ENCODE measurements at regions not wholly inside any gene's neighbourhood (a gene's known extent, or its start where the extent isn't known, plus 50 kb on each side); places are given as distances from the start of the nearest gene placed in this dataset.

DNA sequence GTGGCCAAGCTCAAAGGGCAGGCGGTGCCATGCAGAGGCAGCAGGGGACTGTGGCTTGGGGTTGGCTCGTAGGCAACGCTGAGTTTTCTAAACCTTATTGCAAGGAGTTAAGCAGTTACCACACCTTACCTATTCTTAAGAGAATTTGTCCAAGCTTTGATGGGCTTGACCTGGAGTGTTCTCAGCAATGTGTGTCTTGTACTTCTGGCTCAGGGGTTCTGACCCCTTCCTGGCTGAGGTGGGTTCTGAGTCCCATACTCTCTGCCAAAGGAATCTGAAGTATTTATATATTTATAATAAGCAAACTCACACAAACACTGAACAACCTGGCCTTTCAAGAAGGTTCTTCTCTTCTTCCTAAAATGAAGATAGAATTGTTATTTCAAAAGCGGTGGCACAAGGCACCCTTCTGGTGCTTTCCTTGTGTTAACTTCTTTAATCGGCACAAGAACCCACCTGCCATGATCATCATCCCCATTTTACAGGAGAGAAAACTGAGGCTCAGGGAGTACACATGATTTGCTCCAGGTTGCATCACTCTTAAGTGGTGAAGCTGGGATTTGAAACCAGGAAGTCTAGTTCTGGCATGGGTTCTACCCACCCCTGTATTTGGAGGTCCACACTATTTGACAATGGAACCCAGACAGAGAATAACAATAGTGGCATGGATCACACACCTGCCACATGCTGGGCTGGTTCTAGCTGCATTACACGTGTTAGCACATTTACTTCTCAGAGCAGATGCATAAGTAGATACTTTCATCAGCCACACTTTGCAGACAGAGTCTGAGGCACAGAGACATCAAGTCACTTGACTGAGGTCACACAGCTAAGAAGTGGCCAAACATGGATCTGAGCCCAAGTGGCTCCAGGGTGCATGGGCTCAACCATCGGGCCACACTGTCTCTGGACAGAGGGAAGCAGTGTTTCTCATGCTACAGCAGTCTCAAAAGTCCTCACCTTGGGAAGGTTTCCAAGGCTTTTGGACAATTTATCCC is 224.0 kb downstream of the AACS start:
- DNase-seq: no peak
- in situ Hi-C loops (cut with HindIII; ENCODE audit: low pct_ligation_motif_present, low pct_unique_long_range_greater_than_20kb, low sequenced_read_pairs): no loop called here

GRCh38 chr12:125289970-125290369 is 224.7 kb downstream of the AACS start:
- DNase-seq: no peak

DNA sequence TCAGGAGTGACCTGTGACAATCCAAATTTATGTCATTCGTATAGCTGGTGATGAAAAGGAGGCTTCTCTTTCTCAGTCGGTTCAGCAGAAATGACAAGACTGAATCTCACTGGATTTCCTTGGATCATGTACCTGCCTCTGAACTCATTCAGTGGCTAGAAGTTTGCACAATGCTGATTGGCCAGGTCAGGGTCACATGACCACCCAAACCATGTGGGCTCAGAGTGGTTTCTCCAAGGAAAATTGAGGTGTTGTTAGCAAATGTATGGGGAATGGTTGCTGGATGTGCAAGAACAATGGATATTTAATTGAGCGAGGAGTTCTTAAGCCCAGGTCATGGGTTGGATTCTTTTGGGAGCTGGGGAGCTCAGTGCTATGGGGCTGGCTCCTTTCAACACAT is 227.5 kb downstream of the AACS start:
- in situ Hi-C loops (cut with HindIII; ENCODE audit: low pct_ligation_motif_present, low pct_unique_long_range_greater_than_20kb, low sequenced_read_pairs): no loop called here

More at GRCh38 chr12:125289970-125290369, 224.7 kb downstream of the AACS start:
- in situ Hi-C loops (cut with HindIII; ENCODE audit: low pct_ligation_motif_present, low pct_unique_long_range_greater_than_20kb, low sequenced_read_pairs): no loop called here

GRCh38 chr12:125295550-125295949 is 230.3 kb downstream of the AACS start:
- no peak for DNase-seq
- in situ Hi-C loops (cut with HindIII; ENCODE audit: low pct_ligation_motif_present, low pct_unique_long_range_greater_than_20kb, low sequenced_read_pairs): no loop called here

More for the DNA sequence above, 227.5 kb downstream of the AACS start:
- DNase-seq: no peak

GRCh38 chr12:125296701-125297100 is 231.5 kb downstream of the AACS start:
- no peak for DNase-seq
- in situ Hi-C loops (cut with HindIII; ENCODE audit: low pct_ligation_motif_present, low pct_unique_long_range_greater_than_20kb, low sequenced_read_pairs): no loop called here

DNA sequence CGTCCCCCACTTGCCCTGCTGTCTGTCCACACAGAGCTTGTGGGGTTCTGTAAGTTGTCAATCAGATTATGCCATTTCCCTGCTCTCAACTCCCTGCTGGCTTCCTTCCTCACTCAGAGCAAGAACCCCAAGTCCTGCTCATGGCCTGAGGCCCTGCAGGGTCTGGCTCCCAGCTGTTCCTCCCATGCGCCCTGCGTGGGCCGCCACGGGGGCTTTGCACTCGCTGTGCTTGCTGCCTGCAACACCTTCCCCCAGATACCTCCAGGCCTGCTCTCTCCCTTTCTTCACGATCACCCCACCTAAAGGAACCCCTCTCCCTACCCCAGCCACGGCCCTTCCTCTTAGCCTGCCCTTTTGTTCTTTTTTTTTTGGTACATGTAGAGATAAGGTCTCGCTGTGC is 234.6 kb downstream of the AACS start:
- DNase-seq: no peak
- in situ Hi-C loops (cut with HindIII; ENCODE audit: low pct_ligation_motif_present, low pct_unique_long_range_greater_than_20kb, low sequenced_read_pairs): no loop called here

- DNase-seq: no peak
- in situ Hi-C loops (cut with HindIII; ENCODE audit: low pct_ligation_motif_present, low pct_unique_long_range_greater_than_20kb, low sequenced_read_pairs): no loop called here
Observed at GRCh38 chr12:125300249-125300648, 235.0 kb downstream of the AACS start.

GRCh38 chr12:125303337-125303736 is 238.1 kb downstream of the AACS start:
- in situ Hi-C loops (cut with HindIII; ENCODE audit: low pct_ligation_motif_present, low pct_unique_long_range_greater_than_20kb, low sequenced_read_pairs): no loop called here
- no peak for DNase-seq

DNA sequence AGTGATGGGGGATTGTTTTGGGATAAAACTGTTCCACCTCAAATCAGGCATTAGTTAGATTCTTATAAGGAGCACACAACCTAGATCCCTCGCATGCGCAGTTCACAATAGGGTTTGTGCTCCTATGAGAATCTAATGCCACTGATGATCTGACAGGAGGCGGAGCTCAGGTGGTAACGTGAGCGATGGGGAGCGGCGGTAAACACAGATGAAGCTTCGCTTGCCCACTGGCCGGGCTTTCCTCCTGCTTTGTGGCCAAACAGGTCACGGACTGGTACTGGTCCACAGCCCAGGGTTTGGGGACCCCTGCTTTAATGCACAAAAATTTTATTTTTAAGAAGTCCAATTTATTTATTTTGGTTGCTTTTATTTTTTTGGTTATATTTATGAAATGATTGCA is 238.8 kb downstream of the AACS start:
- no peak for DNase-seq
- in situ Hi-C loops (cut with HindIII; ENCODE audit: low pct_ligation_motif_present, low pct_unique_long_range_greater_than_20kb, low sequenced_read_pairs): no loop called here

DNA sequence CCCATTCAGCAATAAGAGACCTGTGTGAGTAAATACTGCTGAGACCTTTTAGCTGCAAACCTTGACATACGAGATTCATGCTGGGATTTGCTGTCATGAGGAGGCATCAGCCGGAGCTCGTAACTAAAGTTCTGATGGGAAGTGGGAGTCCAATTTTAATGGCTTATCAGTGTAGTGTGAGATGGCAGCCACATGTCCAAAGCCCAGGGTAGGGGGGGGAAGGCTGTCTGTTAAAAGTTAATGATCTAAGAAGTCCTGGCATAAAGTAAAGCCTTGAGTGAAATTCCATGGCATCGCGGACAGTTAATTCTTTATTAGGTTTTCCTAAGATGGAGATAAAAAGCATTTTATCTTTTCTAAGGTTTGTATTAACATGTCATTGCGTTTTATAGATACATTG is 240.0 kb downstream of the AACS start:
- in situ Hi-C loops (cut with HindIII; ENCODE audit: low pct_ligation_motif_present, low pct_unique_long_range_greater_than_20kb, low sequenced_read_pairs): no loop called here
- DNase-seq: no peak

DNA sequence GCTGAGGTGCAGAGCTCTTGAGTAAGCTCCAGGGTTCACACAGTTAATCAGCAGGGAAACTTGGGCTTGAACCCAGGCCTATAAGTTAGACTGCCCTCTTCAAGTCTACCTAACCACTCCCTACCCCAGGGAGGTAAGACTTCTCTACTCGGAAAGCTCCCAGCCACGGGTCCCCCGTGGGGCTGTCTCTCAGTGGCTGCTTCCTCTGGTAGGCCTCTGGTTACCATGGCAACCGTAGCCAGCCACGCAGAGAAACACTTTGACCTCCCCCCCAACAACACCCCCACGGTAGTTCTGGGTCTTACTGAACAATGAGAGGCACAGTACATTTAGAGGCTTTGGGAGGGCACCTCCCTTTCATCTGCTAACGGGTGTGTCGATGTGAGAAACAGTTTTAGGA is 245.2 kb downstream of the AACS start:
- in situ Hi-C loops (cut with HindIII; ENCODE audit: low pct_ligation_motif_present, low pct_unique_long_range_greater_than_20kb, low sequenced_read_pairs): no loop called here
- DNase-seq: no peak

DNA sequence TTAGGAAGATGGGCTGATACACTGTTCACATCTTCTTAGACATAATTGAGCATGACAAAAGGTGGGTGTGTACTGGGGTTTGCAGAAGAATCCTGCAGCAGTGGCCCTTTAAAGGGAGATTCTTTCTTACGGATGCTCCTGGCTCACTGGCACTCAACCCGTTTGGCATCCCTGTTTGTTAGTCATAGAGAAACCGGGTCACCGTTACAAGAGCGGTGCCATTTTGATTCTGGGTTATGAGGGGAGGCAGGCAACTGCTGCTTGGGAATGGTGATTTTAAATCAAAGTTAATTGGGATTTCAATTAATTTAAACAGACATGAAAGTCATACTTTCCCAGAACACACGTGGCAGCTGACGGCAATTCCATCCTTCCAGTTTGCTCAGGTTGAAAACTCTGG is 245.8 kb downstream of the AACS start:
- no peak for DNase-seq
- in situ Hi-C loops (cut with HindIII; ENCODE audit: low pct_ligation_motif_present, low pct_unique_long_range_greater_than_20kb, low sequenced_read_pairs): no loop called here

- no peak for DNase-seq
- in situ Hi-C loops (cut with HindIII; ENCODE audit: low pct_ligation_motif_present, low pct_unique_long_range_greater_than_20kb, low sequenced_read_pairs): no loop called here
Observed at GRCh38 chr12:125312471-125312870, 247.2 kb downstream of the AACS start.

DNA sequence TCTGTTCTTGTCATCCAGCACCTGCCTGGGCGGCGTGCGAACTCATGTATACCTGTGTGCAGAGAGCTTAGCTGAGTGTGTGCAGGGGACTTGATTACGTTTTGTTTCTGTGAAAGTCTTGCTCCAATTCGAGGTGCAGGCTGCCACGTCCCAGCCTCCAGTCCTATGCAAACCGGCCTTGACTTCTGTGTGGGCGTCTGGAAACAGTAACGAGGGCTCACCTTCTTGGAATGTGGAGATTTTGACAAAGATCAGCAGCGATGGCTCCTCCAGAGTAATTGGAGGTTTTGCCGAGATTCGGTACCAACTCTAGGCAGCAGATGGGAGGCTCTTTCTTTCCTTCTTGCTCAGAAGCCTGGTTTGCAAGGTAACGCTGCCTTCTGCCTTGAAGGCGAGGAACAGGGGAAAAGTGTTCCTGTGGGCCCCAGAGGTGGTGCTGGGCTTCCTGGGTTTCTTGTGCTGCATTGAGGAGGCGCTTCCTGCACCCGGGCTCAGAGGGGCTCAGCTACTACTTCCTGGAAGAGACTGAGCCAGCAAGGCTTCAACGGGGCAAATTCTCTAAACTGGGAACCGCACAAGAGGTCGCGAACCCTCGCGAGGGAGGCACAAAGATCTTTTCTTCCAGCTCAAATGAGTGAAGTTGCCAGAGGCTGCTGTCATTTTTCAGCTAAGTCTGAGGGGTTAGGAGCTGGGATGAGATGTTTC is 249.0 kb downstream of the AACS start:
- no peak for DNase-seq
- in situ Hi-C loops (cut with HindIII; ENCODE audit: low pct_ligation_motif_present, low pct_unique_long_range_greater_than_20kb, low sequenced_read_pairs): no loop called here

- in situ Hi-C loops (cut with HindIII; ENCODE audit: low pct_ligation_motif_present, low pct_unique_long_range_greater_than_20kb, low sequenced_read_pairs): no loop called here
- no peak for DNase-seq
Observed at GRCh38 chr12:125315771-125316170, 250.5 kb downstream of the AACS start.

- in situ Hi-C loops (cut with HindIII; ENCODE audit: low pct_ligation_motif_present, low pct_unique_long_range_greater_than_20kb, low sequenced_read_pairs): no loop called here
- no peak for DNase-seq
Observed at GRCh38 chr12:125320177-125320576, 254.9 kb downstream of the AACS start.

DNA sequence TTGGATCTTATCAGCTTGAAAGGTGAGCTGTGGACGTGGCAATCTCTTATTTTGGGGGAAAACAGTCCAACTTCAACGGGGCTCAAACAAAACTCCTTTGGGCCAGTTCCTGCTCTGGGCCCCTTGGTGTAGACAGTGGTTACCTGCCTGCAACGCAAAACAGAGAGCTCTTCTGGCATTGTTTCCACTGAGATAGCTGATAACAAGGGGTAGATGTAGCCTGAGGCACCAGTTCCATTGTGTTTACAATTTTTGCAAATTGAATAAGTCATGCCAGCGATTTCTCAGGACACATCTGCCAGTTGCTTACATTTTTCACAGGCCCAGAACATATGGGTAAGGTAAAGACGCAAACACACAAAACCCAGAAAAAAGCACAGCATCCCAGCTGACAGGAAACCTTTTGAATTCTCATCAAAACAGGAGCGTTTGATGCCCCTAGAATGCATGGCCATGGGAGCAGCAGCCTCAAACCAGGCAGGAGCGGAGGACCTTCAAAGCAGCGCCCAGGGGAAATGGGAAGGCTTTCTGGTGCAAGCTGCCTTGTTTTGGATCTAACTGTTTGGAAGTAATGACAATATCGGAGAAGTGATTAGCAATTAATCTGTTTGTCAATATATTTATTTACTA is 259.7 kb downstream of the AACS start:
- no peak for DNase-seq
- in situ Hi-C loops (cut with HindIII; ENCODE audit: low pct_ligation_motif_present, low pct_unique_long_range_greater_than_20kb, low sequenced_read_pairs): no loop called here

- DNase-seq: no peak
Observed at GRCh38 chr12:125329239-125330102, 264.2 kb downstream of the AACS start.

More at GRCh38 chr12:125329239-125330102, 264.2 kb downstream of the AACS start:
- in situ Hi-C loops (cut with HindIII; ENCODE audit: low pct_ligation_motif_present, low pct_unique_long_range_greater_than_20kb, low sequenced_read_pairs): no loop called here

Data from ACHN (cell line).